ENCODE measurements at regions not wholly inside any gene's neighbourhood (a gene's known extent, or its start where the extent isn't known, plus 50 kb on each side); places are given as distances from the start of the nearest gene placed in this dataset.
A peak's percentile ranks its signal among the peaks of the same experiment; 100 is the strongest.

DNA sequence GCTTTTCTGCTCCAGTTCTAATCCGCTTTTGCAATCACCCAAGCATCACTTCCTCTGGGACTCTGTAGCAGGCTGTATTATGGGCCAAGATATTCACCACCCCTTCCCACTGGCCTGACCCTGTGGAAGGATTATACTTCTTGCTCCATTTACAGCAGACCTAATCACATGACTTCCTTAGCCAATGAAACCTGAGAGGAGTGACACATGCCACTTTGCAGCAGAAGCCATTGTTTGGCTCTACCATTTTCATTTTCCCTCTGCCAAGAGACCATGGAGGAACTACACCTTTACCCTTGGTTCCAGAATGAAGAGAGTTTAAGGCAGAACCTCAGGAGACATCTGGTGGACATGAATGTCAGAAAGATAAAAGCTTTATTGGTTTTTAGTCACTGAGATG is 134.9 kb upstream of the HSD17B12 start:
- peak; percentile 9 for DNase-seq

DNA sequence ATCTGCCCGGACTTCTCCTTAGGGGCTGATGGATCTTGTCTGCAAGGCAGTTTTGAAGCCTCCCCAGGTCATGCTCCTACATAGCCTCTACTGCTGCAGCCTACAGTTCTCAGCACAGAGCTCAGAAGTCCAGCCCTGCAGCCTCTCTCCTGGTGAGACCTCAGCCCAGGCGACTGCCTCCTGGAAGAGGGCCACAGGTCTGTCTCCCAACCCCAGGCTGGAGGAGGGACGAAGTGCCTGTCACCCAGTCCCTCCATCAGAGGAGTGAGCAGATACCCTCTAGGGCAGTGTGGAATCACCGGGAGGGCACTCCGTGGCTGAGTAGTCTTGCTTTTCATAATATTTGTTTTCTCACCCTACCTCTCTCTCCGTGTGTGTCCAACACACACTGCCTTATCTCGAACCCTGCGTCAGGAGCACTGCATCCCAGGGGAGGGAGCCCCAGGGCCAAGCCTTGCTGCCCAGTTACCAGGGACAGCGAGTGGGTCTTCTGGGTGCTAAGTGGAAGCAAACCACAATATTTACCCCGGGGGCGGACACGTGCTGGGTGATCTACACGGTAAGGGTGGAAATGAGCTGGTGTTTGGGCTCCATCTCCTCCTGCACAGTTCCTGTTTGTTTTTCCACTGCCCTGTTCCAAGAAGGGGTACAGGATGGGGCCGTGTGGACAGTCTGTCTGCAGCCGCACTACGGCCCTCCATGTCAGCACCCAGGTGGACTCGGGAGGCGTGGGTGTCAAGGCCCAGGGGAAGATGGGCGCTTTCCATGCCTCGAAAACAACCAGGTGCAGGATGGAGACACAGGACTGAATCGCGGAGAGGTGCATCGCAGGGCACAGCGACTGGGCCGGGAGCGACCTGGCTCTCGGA is 133.7 kb upstream of the HSD17B12 start:
- peak; percentile 81 for DNase-seq

- DNase-seq: no peak
Observed at GRCh38 chr11:43547430-43547831, 133.1 kb upstream of the HSD17B12 start.

- DNase-seq: peak; percentile 81
Observed at GRCh38 chr11:43547889-43548381, 132.6 kb upstream of the HSD17B12 start.

GRCh38 chr11:43548916-43549315 is 131.6 kb upstream of the HSD17B12 start:
- DNase-seq: no peak

GRCh38 chr11:43549624-43550023 is 130.9 kb upstream of the HSD17B12 start:
- no peak for DNase-seq

- no peak for DNase-seq
Observed at GRCh38 chr11:43550714-43551113, 129.8 kb upstream of the HSD17B12 start.

GRCh38 chr11:43554148-43554473 is 126.4 kb upstream of the HSD17B12 start:
- DNase-seq: no peak

- no peak for DNase-seq
Observed at GRCh38 chr11:43555186-43555585, 125.4 kb upstream of the HSD17B12 start.

DNA sequence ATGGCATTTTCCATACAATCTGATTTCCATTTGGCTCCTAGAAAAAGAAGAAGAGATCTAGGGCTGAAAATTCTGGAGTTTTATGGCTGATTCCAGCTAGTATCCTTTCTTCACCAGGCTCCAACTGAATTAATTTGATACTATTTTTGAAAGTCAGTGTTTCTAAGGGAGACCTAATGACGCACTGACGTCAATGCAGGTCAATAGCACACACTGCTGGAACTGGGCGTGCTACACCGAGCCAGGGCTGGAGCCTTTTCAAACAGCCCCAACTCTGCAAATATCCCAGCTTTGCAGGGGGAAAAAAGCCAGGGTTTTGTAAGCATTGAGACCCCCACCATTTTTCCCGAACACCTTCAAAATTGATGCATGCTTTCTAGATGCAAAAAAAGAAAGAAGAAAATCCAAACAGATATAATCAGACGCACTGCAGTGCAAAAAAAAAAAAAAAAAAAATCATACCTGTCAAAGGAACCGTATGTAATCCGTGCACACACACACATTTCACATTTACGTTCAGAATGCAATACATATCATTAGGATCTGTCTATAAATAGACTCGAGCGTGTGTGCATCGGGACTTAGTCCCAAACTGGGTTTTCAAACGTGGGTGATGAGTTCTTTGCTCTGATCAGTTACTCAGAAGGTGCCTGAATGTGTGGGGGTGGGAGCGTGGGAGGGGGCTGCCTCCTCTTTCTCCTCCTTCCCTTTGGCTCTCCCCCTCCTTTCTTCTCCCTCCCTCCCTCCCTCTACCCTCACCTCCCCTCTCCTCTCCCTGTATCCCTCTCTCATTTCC is 124.5 kb upstream of the HSD17B12 start:
- peak; percentile 89 for DNase-seq

DNA sequence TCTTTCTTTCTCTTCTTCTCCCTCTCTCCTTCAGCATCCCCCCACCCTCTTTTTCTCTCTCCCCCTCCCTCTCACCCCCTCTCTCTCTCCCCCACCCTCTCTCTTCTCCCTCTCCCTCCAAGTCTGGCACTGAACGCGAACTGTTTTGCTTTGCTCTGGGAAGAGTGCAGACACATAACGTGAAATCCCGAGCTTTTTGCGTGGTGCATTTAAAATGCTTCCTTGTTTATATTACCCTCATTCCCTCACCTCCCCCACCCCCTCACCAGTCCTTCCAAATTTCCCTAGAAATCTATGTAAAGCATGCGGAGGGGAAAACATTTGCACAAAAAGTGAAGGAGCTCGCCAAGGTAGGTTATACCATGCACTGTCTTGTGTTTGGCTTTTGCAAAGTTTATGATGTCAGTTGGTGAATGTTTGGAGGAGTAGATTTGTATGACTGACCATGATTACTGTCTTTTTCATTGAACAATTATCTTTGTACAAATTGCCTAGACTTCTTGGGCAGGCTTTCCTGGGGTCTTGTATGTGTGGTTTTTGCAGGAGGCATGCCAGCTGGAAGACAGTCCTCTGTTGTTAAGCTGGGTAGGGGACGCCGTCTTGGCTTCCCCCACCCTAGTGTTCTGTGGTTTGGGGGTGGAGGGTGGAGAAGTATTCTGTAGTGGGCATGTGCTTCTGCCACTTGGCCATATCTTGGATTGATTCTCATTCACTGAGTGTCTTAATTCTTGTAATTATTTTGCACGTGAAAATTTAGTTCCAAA is 123.7 kb upstream of the HSD17B12 start:
- peak; percentile 50 for DNase-seq

GRCh38 chr11:43557553-43558110 is 122.9 kb upstream of the HSD17B12 start:
- peak; percentile 50 for DNase-seq

DNA sequence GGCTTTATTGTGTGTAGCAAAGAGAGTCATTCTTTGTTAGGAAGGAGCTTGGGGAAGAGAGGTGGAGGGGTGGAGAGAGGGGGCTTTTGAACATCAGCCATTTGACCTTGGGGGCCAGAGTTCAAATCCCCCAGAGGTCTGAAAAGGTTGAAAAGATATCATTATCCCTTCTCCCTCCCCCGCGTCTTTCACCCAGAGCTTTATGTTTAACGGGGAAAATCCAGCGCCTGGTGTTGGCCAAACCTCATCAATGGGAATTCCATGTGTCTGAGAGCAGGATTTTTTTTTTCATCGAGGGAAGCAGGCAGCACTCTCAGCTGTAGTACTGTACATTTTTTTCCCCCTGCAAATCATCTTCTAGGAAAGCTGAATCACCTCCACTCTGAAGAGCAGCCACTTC is 122.4 kb upstream of the HSD17B12 start:
- DNase-seq: no peak

DNA sequence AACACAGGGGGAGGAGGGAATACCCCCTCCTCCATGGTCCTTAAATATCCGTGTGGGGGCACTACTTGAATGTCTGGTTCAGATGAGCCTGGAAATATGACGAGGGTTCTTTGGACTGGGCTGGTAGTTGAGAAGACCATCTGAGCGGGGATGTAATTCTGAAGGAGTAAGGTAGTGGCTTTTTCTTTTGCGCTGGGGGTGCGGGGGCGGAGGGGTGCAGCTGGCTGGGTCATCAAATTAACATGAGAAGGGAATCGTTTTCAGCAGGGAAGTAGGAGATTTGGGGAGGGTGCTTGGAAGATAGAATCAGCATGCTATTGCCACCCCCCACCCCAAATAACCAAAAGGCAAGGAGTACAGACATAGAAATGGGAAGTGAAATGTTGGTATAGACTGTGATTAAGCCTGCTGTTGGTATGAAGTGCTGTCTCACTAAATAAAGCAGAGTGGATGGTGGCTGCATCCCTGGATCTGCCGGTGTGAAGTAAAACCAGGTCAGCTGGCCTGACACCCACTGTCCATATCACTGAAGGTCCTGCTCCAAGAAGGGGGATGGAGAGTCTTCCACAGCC is 121.9 kb upstream of the HSD17B12 start:
- no peak for DNase-seq

- no peak for DNase-seq
Observed at GRCh38 chr11:43561832-43562231, 118.7 kb upstream of the HSD17B12 start.

DNA sequence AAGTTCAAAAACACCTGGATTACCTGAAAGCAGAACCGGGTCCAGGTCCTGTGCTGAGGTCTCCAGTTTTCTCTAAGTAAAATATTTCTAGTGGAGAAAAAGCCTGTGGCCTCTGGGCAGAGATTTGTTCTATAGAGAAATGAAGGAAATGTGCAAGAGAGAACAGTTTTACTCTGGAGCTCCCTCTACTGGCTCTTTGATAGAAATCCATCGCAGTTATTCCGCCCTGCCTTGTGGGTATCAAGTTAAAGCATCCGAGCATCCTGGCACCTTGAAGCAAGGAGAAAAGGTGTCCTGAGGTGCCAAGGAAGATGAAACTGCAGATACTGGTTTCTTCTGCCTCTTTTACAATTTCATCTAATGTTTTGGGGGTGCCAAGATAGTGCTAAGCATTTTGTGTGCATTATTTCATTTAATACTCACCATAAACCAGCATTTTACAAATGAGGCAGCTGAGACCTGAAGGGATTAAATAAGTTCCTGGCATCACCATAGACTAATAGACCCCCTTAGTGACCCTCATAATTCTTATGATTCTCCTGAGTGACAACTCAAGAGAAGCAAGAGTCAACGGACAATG is 113.1 kb upstream of the HSD17B12 start:
- peak; percentile 57 for DNase-seq

GRCh38 chr11:43573233-43573632 is 107.3 kb upstream of the HSD17B12 start:
- DNase-seq: peak; percentile 52

DNA sequence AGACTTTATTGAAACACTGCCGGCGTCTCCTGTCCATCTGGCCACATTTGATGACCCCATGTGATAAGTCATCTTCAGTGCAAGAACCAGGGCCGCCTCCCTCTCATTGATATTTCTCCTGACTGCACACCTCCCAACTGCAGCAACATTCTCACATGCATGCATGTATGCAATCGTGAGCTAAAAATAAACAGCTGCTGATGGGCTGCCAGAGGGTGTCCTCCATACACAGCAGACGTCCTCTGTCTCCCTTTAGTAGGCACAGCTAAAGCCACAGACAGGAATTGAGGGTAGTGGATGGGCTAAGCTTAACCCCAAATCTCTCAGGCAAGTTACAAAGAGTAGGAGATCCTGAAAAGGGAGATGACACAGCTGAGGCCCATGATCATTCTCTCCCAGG is 106.7 kb upstream of the HSD17B12 start:
- DNase-seq: no peak

- DNase-seq: no peak
Observed at GRCh38 chr11:43574411-43574810, 106.1 kb upstream of the HSD17B12 start.

DNA sequence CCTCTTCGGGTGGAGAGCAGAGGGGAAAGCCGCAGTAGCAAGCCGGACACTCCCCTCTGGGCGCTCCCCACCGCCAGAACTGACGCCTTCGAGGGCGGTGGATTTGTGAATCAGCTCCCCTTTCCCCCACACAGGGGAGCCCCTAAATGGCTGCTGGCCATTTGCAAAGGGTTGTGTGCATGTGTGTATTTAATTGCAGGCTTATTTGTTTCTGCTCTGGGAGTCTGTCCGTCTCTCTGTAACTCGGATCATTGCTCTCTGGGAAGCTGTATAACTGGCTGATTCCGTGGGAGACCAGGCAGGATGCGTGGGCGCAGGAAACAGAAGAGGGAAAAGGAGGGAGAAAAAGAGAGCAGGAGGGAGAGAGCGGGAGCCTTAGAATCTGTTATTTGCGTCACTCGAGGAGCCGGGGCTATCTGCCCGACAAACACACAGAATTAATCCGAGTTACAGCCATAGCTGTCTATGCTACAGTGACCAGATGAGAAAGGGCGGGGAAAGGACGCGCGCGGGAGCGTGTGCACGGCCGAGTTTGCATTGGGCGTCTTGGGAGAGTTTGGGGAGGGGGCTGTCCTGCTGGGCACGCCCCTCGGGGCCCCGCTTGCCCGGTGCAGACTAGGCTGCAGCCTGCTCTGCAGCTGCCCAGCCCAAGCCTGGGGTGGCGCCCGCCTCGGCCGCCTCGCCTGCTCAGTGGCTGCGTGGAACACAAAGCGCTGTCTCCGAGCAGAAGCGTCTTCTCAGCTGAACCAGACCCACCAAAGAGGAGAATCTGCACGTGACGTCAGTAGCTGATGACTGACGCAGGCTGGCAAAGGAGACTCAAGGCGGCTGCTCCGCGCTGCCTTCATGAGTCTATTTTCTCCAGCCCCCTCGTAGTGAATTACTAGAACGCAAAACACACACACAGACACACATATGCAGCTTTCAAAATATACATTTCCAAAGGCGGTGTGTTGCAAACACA is 105.3 kb upstream of the HSD17B12 start:
- DNase-seq: peak; percentile 78

- no peak for DNase-seq
Observed at GRCh38 chr11:43575913-43576310, 104.6 kb upstream of the HSD17B12 start.

All from NCI-H146 (cell line).